Naive thymus-derived CD8-positive, alpha-beta T cell (primary cell): ENCODE measurements at regions not wholly inside any gene's neighbourhood (a gene's known extent, or its start where the extent isn't known, plus 50 kb on each side); places are given as distances from the start of the nearest gene placed in this dataset.

Source experiments
- ATAC-seq, 2 donors: fragments of 150-1000 bp; cut with Tn5 transposase in 1 of 2; sonication (Bioruptor Pico), chemical (Tn5 transposase) in 1 of 2; 1 replicate in 1 of 2; 2 replicates in 1 of 2; pipeline ENCODE4 v1.10.0; 2021; ENCODE audit warnings: mild to moderate bottlenecking in 2 of 2, moderate library complexity in 2 of 2
- POLR2A ChIA-PET: fragments of 350-600 bp; sonication (Branson Sonifier 250); formaldehyde crosslinking; loops from one replicate; lab custom pipeline; 2021; ENCODE audit warnings: antibody characterized with exemption; lab: Charles Lee
- DNase-seq, 10 donors: peaks; one replicate each; pipeline versions ENCODE4 v3.0.0 to v3.0.0-alpha.2; 2020 to 2022
- H3K27ac Mint-ChIP-seq, 10 donors: one replicate each; pipeline ENCODE4 v1.8.0; 2020 to 2022; ENCODE audit warnings: mild to moderate bottlenecking in 10 of 10, mixed read lengths in 10 of 10, moderate library complexity in 4 of 10, inconsistent platforms in 1 of 10
- H3K27me3 Mint-ChIP-seq, 5 donors: one replicate each; pipeline ENCODE4 v1.8.0; 2021 to 2022; ENCODE audit warnings: mixed read lengths in 5 of 5
- H3K36me3 Mint-ChIP-seq, 3 donors: one replicate each; pipeline ENCODE4 v1.8.0; 2020 to 2022; ENCODE audit warnings: mixed read lengths in 3 of 3, mild to moderate bottlenecking in 2 of 3, inconsistent platforms in 1 of 3
- H3K4me1 Mint-ChIP-seq, 4 donors: one replicate each; pipeline ENCODE4 v1.8.0; 2021 to 2022; ENCODE audit warnings: mixed read lengths in 4 of 4
- H3K4me3 Mint-ChIP-seq, 10 donors: one replicate each; pipeline ENCODE4 v1.8.0; 2020 to 2022; ENCODE audit warnings: mild to moderate bottlenecking in 10 of 10, mixed read lengths in 10 of 10, moderate library complexity in 6 of 10, inconsistent platforms in 1 of 10
- H3K9me3 Mint-ChIP-seq, 9 donors: one replicate each; pipeline ENCODE4 v1.8.0; 2020 to 2022; ENCODE audit warnings: mixed read lengths in 9 of 9, mild to moderate bottlenecking in 3 of 9, inconsistent platforms in 1 of 9, moderate library complexity in 1 of 9

GRCh38 chr1:55718758-55719671, 503.9 kb upstream of the USP24 start:
- H3K27ac Mint-ChIP-seq, result no peak overlapping the region
- H3K36me3 Mint-ChIP-seq, result no peaks in the 10 kb centered on the region
- ATAC-seq (no peak), DNase-seq (no peak)
- peaks cover 0 to 4% (median 0%) of the 10 kb centered on the region in 9 donors for H3K9me3 Mint-ChIP-seq
- no peak overlapping the region for H3K4me3 Mint-ChIP-seq
- POLR2A ChIA-PET, result no interaction called here
- H3K27me3 Mint-ChIP-seq, result peaks cover 3 to 49% (median 6%) of the 10 kb centered on the region in 5 donors
- peaks cover 0 to 1% (median 0%) of the 10 kb centered on the region in 4 donors for H3K4me1 Mint-ChIP-seq

GRCh38 chr1:55717111-55717510, 501.9 kb upstream of the USP24 start:
- peaks cover 3 to 51% (median 6%) of the 10 kb centered on the region in 5 donors for H3K27me3 Mint-ChIP-seq
- H3K36me3 Mint-ChIP-seq, result no peaks in the 10 kb centered on the region
- H3K27ac Mint-ChIP-seq, result no peak overlapping the region
- ATAC-seq (no peak), DNase-seq (no peak)
- peaks cover 0 to 10% (median 0%) of the 10 kb centered on the region in 9 donors for H3K9me3 Mint-ChIP-seq
- H3K4me1 Mint-ChIP-seq, result peaks cover 0 to 1% (median 0%) of the 10 kb centered on the region in 4 donors
- H3K4me3 Mint-ChIP-seq, result no peak overlapping the region
- POLR2A ChIA-PET, result no interaction called here

GRCh38 chr1:55716610-55717009, 501.4 kb upstream of the USP24 start:
- Mint-ChIP-seq H3K4me1 (peaks cover 0 to 1% (median 0%) of the 10 kb centered on the region in 4 donors), H3K4me3 (no peak overlapping the region), H3K27ac (no peak overlapping the region), H3K36me3 (no peaks in the 10 kb centered on the region), H3K9me3 (peaks cover 0 to 10% (median 0%) of the 10 kb centered on the region in 9 donors), H3K27me3 (peaks cover 3 to 51% (median 6%) of the 10 kb centered on the region in 5 donors)
- ATAC-seq (no peak), DNase-seq (no peak)
- POLR2A ChIA-PET, result no interaction called here

GRCh38 chr1:55716151-55716550, 501.0 kb upstream of the USP24 start:
- Mint-ChIP-seq H3K27me3 (peaks cover 3 to 51% (median 6%) of the 10 kb centered on the region in 5 donors), H3K9me3 (peaks cover 0 to 10% (median 0%) of the 10 kb centered on the region in 9 donors), H3K4me3 (no peak overlapping the region), H3K36me3 (no peaks in the 10 kb centered on the region), H3K27ac (no peak overlapping the region), H3K4me1 (peaks cover 0 to 1% (median 0%) of the 10 kb centered on the region in 4 donors)
- POLR2A ChIA-PET, result no interaction called here
- no peak for DNase-seq
- no peak for ATAC-seq

- Mint-ChIP-seq H3K27me3 (peaks cover 3 to 51% (median 7%) of the 10 kb centered on the region in 5 donors), H3K4me3 (no peak overlapping the region), H3K27ac (no peak overlapping the region), H3K4me1 (peaks cover 0 to 1% (median 0%) of the 10 kb centered on the region in 4 donors), H3K9me3 (peaks cover 0 to 10% (median 0%) of the 10 kb centered on the region in 9 donors), H3K36me3 (no peaks in the 10 kb centered on the region)
- no peak for DNase-seq
- POLR2A ChIA-PET, result no interaction called here
- ATAC-seq, result no peak
These were observed 499.1 kb upstream of the USP24 start for GRCh38 chr1:55714230-55714629.

GRCh38 chr1:55713516-55713915, 498.4 kb upstream of the USP24 start:
- H3K27me3 Mint-ChIP-seq, result peaks cover 3 to 47% (median 5%) of the 10 kb centered on the region in 5 donors
- H3K4me1 Mint-ChIP-seq, result peaks cover 0 to 1% (median 0%) of the 10 kb centered on the region in 4 donors
- POLR2A ChIA-PET, result no interaction called here
- ATAC-seq, result no peak
- peaks cover 0 to 10% (median 0%) of the 10 kb centered on the region in 9 donors for H3K9me3 Mint-ChIP-seq
- no peak overlapping the region for H3K27ac Mint-ChIP-seq
- H3K4me3 Mint-ChIP-seq, result no peak overlapping the region
- no peak for DNase-seq
- no peaks in the 10 kb centered on the region for H3K36me3 Mint-ChIP-seq

- ATAC-seq, result no peak
- Mint-ChIP-seq H3K4me1 (no peaks in the 10 kb centered on the region), H3K36me3 (no peaks in the 10 kb centered on the region), H3K27me3 (peaks cover 2 to 40% (median 7%) of the 10 kb centered on the region in 5 donors), H3K4me3 (no peak overlapping the region), H3K27ac (no peak overlapping the region), H3K9me3 (peaks cover 0 to 10% (median 0%) of the 10 kb centered on the region in 9 donors)
- POLR2A ChIA-PET, result no interaction called here
- DNase-seq, result no peak
These were observed 497.0 kb upstream of the USP24 start for GRCh38 chr1:55712148-55712547.

- POLR2A ChIA-PET, result no interaction called here
- Mint-ChIP-seq H3K36me3 (no peaks in the 10 kb centered on the region), H3K27me3 (peaks cover 3 to 31% (median 7%) of the 10 kb centered on the region in 5 donors), H3K9me3 (peaks cover 0 to 6% (median 0%) of the 10 kb centered on the region in 9 donors), H3K4me1 (no peaks in the 10 kb centered on the region), H3K27ac (no peak overlapping the region), H3K4me3 (no peak overlapping the region)
- no peak for ATAC-seq
- DNase-seq, result no peak
These were observed 493.6 kb upstream of the USP24 start for GRCh38 chr1:55708781-55709180.

GRCh38 chr1:55707846-55708245, 492.7 kb upstream of the USP24 start:
- Mint-ChIP-seq H3K4me3 (no peak overlapping the region), H3K9me3 (peaks cover 0 to 2% (median 0%) of the 10 kb centered on the region in 9 donors), H3K27me3 (peaks cover 3 to 34% (median 8%) of the 10 kb centered on the region in 5 donors), H3K4me1 (no peaks in the 10 kb centered on the region), H3K27ac (peak overlapping the region in 1 of 10 donors; percentile 53), H3K36me3 (no peaks in the 10 kb centered on the region)
- no peak for DNase-seq
- no peak for ATAC-seq
- POLR2A ChIA-PET, result no interaction called here

GRCh38 chr1:55707196-55707595, 492.0 kb upstream of the USP24 start:
- peaks cover 0 to 2% (median 0%) of the 10 kb centered on the region in 9 donors for H3K9me3 Mint-ChIP-seq
- peaks cover 3 to 36% (median 10%) of the 10 kb centered on the region in 5 donors for H3K27me3 Mint-ChIP-seq
- no peaks in the 10 kb centered on the region for H3K36me3 Mint-ChIP-seq
- no peak overlapping the region for H3K27ac Mint-ChIP-seq
- ATAC-seq (no peak), DNase-seq (no peak)
- POLR2A ChIA-PET, result no interaction called here
- no peak overlapping the region for H3K4me3 Mint-ChIP-seq
- H3K4me1 Mint-ChIP-seq, result no peaks in the 10 kb centered on the region

GRCh38 chr1:55706397-55706796, 491.2 kb upstream of the USP24 start:
- no peak for ATAC-seq
- Mint-ChIP-seq H3K36me3 (no peaks in the 10 kb centered on the region), H3K4me3 (no peak overlapping the region), H3K4me1 (no peaks in the 10 kb centered on the region), H3K27me3 (peaks cover 3 to 36% (median 11%) of the 10 kb centered on the region in 5 donors), H3K27ac (no peak overlapping the region), H3K9me3 (peaks cover 0 to 2% (median 0%) of the 10 kb centered on the region in 9 donors)
- no peak for DNase-seq
- POLR2A ChIA-PET, result no interaction called here

GRCh38 chr1:55703726-55704363, 488.7 kb upstream of the USP24 start:
- Mint-ChIP-seq H3K4me1 (no peaks in the 10 kb centered on the region), H3K9me3 (no peaks in the 10 kb centered on the region), H3K36me3 (no peaks in the 10 kb centered on the region), H3K27me3 (peaks cover 4 to 36% (median 11%) of the 10 kb centered on the region in 5 donors), H3K4me3 (no peak overlapping the region), H3K27ac (peak overlapping the region in 1 of 10 donors; percentile 36)
- POLR2A ChIA-PET, result no interaction called here
- DNase-seq (no peak), ATAC-seq (no peak)

GRCh38 chr1:55702064-55702463, 486.9 kb upstream of the USP24 start:
- no peak overlapping the region for H3K4me3 Mint-ChIP-seq
- POLR2A ChIA-PET, result no interaction called here
- ATAC-seq, result no peak
- no peaks in the 10 kb centered on the region for H3K4me1 Mint-ChIP-seq
- no peaks in the 10 kb centered on the region for H3K9me3 Mint-ChIP-seq
- DNase-seq, result no peak
- H3K36me3 Mint-ChIP-seq, result no peaks in the 10 kb centered on the region
- H3K27ac Mint-ChIP-seq, result no peak overlapping the region
- peaks cover 1 to 29% (median 9%) of the 10 kb centered on the region in 5 donors for H3K27me3 Mint-ChIP-seq
